HCT116 (cell line): ENCODE measurements at regions not wholly inside any gene's neighbourhood (a gene's known extent, or its start where the extent isn't known, plus 50 kb on each side); places are given as distances from the start of the nearest gene placed in this dataset.

ENCODE experiments used
- ATAC-seq: fragments of 200-7000 bp; cut with Tn5 transposase; 2 replicates; pipeline ENCODE4 v1.9.1; 2020; ENCODE audit warnings: mild to moderate bottlenecking, moderate library complexity
- BruUV-seq: library from RNA; stranded (reverse); fragments of 400-500 nt; replicated peaks from 2 replicates; lab custom pipeline; 2021; lab: Mats Ljungman, UMichigan
- CTCF ChIA-PET: fragments of 300-600 bp; sonication (Branson Sonifier 250); formaldehyde crosslinking; loops from one replicate; lab custom pipeline; 2021; ENCODE audit warnings: antibody characterized with exemption; lab: Charles Lee
- POLR2A ChIA-PET: fragments of 300-600, 350-600 bp; sonication (Branson Sonifier 250); formaldehyde crosslinking; loops from one replicate; lab custom pipeline; 2021; ENCODE audit warnings: antibody characterized with exemption; lab: Charles Lee
- RAD21 ChIA-PET, 2 experiments: fragments of 300-600 bp; sonication (Branson Sonifier 250); formaldehyde crosslinking; loops; one replicate each; lab custom pipeline; 2023; ENCODE audit warnings: low total read pairs in 2 of 2; ENCODE audit not compliant: uncharacterized antibody in 2 of 2, unreplicated experiment in 2 of 2, low non-redundant PET in 1 of 2; lab: Charles Lee
- DNase-seq: peaks from one replicate; pipeline ENCODE4 v3.0.0-alpha.2; 2010; ENCODE audit warnings: low read depth, low spot score
- H2AFZ ChIP-seq: fragments of 200-600 bp; shearing (Covaris generic), sonication (generic); 2 replicates; pipeline ENCODE4 v1.6.1; 2017; ENCODE audit warnings: low read depth, mixed run types, mixed read lengths, antibody characterized with exemption, low read length; ENCODE audit not compliant: poor library complexity, severe bottlenecking
- H3K27ac ChIP-seq: 2 replicates; pipeline ENCODE4 v1.5.1; 2012; ENCODE audit warnings: low read depth, low read length
- H3K27me3 ChIP-seq: fragments of 200-600 bp; sonication (generic); 2 replicates; pipeline ENCODE4 v1.6.1; 2016; ENCODE audit warnings: mixed run types, low read length, mixed read lengths; ENCODE audit not compliant: insufficient read depth
- H3K36me3 ChIP-seq, 2 experiments: fragments of 200-500 bp in 1 of 2; fragments of 200-600 bp in 1 of 2; sonication (Bioruptor generic) in 1 of 2; sonication (generic) in 1 of 2; 2 replicates each; pipeline versions ENCODE4 v1.5.1 to v1.6.1; 2014 to 2016; ENCODE audit warnings: low read length in 2 of 2, inconsistent platforms in 1 of 2, mixed read lengths in 1 of 2, mixed run types in 1 of 2; ENCODE audit not compliant: insufficient read depth in 2 of 2, control insufficient read depth in 1 of 2
- H3K4me1 ChIP-seq, 2 experiments: fragments of 200-600 bp in 1 of 2; sonication (generic) in 1 of 2; 2 replicates each; pipeline versions ENCODE4 v1.5.1 to v1.6.1; 2012 to 2017; ENCODE audit warnings: low read length in 2 of 2, inconsistent platforms in 1 of 2, mild to moderate bottlenecking in 1 of 2, mixed read lengths in 1 of 2, mixed run types in 1 of 2, moderate library complexity in 1 of 2; ENCODE audit not compliant: insufficient read depth in 2 of 2, control insufficient read depth in 1 of 2
- H3K4me2 ChIP-seq: fragments of 200-600 bp; sonication (generic); 2 replicates; pipeline ENCODE4 v1.6.1; 2017; ENCODE audit warnings: mixed run types, low read length, mixed read lengths
- H3K4me3 ChIP-seq, 2 experiments: fragments of 200-600 bp in 1 of 2; sonication (generic) in 1 of 2; replicated peaks in 1 of 2; 2 replicates each; pipeline ENCODE4 v1.5.1; 2011 to 2016; ENCODE audit warnings: low read length in 2 of 2, control low read depth in 1 of 2, low read depth in 1 of 2, mild to moderate bottlenecking in 1 of 2, mixed read lengths in 1 of 2, mixed run types in 1 of 2
- H3K79me2 ChIP-seq: fragments of 200-600 bp; sonication (generic); 2 replicates; pipeline ENCODE4 v1.6.1; 2017; ENCODE audit warnings: mild to moderate bottlenecking, mixed run types, low read length, moderate library complexity, mixed read lengths; ENCODE audit not compliant: insufficient read depth
- H3K9ac ChIP-seq: fragments of 200-600 bp; sonication (generic); 2 replicates; pipeline ENCODE4 v1.6.1; 2016; ENCODE audit warnings: low read length, mixed read lengths
- H3K9me2 ChIP-seq: fragments of 200-600 bp; sonication (generic), shearing (Covaris generic); 2 replicates; pipeline ENCODE4 v1.6.1; 2017; ENCODE audit warnings: mixed run types, mild to moderate bottlenecking, moderate library complexity; ENCODE audit not compliant: insufficient read depth
- H3K9me3 ChIP-seq, 2 experiments: fragments of 200-500 bp in 1 of 2; fragments of 200-600 bp in 1 of 2; sonication (Bioruptor generic) in 1 of 2; sonication (generic) in 1 of 2; 2 replicates each; pipeline ENCODE4 v1.6.1; 2014 to 2017; ENCODE audit warnings: low read length in 2 of 2, mixed read lengths in 2 of 2, inconsistent platforms in 1 of 2, low read depth in 1 of 2, mild to moderate bottlenecking in 1 of 2, mixed run types in 1 of 2, moderate library complexity in 1 of 2; ENCODE audit not compliant: control insufficient read depth in 1 of 2, insufficient read depth in 1 of 2
- H4K20me1 ChIP-seq: fragments of 200-600 bp; sonication (generic), shearing (Covaris generic); 2 replicates; pipeline ENCODE4 v1.6.1; 2017; ENCODE audit warnings: mixed run types, mild to moderate bottlenecking, moderate library complexity; ENCODE audit not compliant: insufficient read depth
- CBX3 ChIP-seq: IDR thresholded peaks from 2 replicates; pipeline ENCODE4 v1.6.1; 2012; ENCODE audit warnings: low read depth
- CEBPB ChIP-seq: IDR thresholded peaks from 2 replicates; pipeline ENCODE4 v1.6.1; 2012; ENCODE audit warnings: low read depth
- ELF1 ChIP-seq: IDR thresholded peaks from 2 replicates; pipeline ENCODE4 v1.6.1; 2012; ENCODE audit warnings: low read depth, borderline replicate concordance
- EZH2phosphoT487 ChIP-seq: fragments of 200-600 bp; IDR thresholded peaks from 2 replicates; pipeline ENCODE4 v1.6.1; 2018; ENCODE audit warnings: antibody characterized with exemption, borderline replicate concordance
- JUND ChIP-seq: IDR thresholded peaks from 2 replicates; pipeline ENCODE4 v1.6.1; 2012
- SP1 ChIP-seq: IDR thresholded peaks from 2 replicates; pipeline ENCODE4 v1.6.1; 2012; ENCODE audit warnings: low read depth
- YY1 ChIP-seq: IDR thresholded peaks from 2 replicates; pipeline ENCODE4 v1.6.1; 2011; ENCODE audit warnings: low read length, low read depth, moderate library complexity, mild to moderate bottlenecking; ENCODE audit not compliant: insufficient replicate concordance; ENCODE audit errors: extremely low read depth
- ZFX ChIP-seq: fragments of 450-650 bp; IDR thresholded peaks from 2 replicates; pipeline ENCODE4 v1.6.1; 2017
- intact Hi-C: fragments of 100-400 bp; cut with micrococcal nuclease; formaldehyde crosslinking; loops from 2 replicates; pipeline ENCODE4 v1.10.0; 2022
- TF ChIP-seq, protein P1 (sequence below): IDR thresholded peaks from 2 replicates; pipeline ENCODE4 v1.6.1; 2011; ENCODE audit warnings: mild to moderate bottlenecking, low read length, moderate library complexity; ENCODE audit not compliant: insufficient replicate concordance; ENCODE audit errors: extremely low read depth
- TF ChIP-seq, protein P2 (sequence below): IDR thresholded peaks from 2 replicates; pipeline ENCODE4 v1.6.1; 2012; ENCODE audit warnings: low read depth
- TF ChIP-seq, protein P3 (sequence below): IDR thresholded peaks from 2 replicates; pipeline ENCODE4 v1.6.1; 2012

DNA sequence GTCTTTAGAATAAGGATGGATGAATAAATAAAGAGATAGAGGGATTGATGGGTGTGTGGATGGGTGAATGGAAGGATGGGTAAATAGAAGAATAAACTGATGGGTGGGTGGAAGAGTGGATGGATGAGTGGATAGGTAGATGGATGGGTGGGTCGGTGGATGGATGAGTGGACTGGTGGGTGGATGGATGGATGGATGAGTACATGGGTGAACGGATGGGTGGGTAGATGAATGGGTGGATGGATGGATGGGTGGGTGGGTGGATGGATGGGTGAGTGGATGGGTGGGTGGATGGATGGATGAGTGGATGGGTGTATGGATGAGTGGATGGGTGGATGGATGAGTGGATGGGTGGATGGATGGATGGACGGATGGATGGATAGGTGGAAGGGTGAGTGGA, 65.7 kb upstream of the FOXC1 start:
- H3K9me3 ChIP-seq, result no peaks in the 10 kb centered on the region
- BruUV-seq, result no TSS peak
- no peaks in the 10 kb centered on the region for H4K20me1 ChIP-seq
- no peaks in the 10 kb centered on the region for H3K4me1 ChIP-seq
- no peaks in the 10 kb centered on the region for H3K79me2 ChIP-seq
- intact Hi-C loops, result no loop called here
- no peaks in the 10 kb centered on the region for H3K27me3 ChIP-seq
- TF ChIP-seq SP1 (no peak), CBX3 (no peak), ELF1 (no peak), YY1 (no peak), JUND (no peak), EZH2phosphoT487 (no peak), CEBPB (no peak), ZFX (no peak)
- TF ChIP-seq, protein P1, sequence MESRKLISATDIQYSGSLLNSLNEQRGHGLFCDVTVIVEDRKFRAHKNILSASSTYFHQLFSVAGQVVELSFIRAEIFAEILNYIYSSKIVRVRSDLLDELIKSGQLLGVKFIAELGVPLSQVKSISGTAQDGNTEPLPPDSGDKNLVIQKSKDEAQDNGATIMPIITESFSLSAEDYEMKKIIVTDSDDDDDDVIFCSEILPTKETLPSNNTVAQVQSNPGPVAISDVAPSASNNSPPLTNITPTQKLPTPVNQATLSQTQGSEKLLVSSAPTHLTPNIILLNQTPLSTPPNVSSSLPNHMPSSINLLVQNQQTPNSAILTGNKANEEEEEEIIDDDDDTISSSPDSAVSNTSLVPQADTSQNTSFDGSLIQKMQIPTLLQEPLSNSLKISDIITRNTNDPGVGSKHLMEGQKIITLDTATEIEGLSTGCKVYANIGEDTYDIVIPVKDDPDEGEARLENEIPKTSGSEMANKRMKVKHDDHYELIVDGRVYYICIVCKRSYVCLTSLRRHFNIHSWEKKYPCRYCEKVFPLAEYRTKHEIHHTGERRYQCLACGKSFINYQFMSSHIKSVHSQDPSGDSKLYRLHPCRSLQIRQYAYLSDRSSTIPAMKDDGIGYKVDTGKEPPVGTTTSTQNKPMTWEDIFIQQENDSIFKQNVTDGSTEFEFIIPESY, result no peak
- TF ChIP-seq, protein P2, sequence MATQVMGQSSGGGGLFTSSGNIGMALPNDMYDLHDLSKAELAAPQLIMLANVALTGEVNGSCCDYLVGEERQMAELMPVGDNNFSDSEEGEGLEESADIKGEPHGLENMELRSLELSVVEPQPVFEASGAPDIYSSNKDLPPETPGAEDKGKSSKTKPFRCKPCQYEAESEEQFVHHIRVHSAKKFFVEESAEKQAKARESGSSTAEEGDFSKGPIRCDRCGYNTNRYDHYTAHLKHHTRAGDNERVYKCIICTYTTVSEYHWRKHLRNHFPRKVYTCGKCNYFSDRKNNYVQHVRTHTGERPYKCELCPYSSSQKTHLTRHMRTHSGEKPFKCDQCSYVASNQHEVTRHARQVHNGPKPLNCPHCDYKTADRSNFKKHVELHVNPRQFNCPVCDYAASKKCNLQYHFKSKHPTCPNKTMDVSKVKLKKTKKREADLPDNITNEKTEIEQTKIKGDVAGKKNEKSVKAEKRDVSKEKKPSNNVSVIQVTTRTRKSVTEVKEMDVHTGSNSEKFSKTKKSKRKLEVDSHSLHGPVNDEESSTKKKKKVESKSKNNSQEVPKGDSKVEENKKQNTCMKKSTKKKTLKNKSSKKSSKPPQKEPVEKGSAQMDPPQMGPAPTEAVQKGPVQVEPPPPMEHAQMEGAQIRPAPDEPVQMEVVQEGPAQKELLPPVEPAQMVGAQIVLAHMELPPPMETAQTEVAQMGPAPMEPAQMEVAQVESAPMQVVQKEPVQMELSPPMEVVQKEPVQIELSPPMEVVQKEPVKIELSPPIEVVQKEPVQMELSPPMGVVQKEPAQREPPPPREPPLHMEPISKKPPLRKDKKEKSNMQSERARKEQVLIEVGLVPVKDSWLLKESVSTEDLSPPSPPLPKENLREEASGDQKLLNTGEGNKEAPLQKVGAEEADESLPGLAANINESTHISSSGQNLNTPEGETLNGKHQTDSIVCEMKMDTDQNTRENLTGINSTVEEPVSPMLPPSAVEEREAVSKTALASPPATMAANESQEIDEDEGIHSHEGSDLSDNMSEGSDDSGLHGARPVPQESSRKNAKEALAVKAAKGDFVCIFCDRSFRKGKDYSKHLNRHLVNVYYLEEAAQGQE, result no peak
- TF ChIP-seq, protein P3, sequence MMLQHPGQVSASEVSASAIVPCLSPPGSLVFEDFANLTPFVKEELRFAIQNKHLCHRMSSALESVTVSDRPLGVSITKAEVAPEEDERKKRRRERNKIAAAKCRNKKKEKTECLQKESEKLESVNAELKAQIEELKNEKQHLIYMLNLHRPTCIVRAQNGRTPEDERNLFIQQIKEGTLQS, result no peak
- no peak overlapping the region for H3K9ac ChIP-seq
- H3K36me3 ChIP-seq, result no peaks in the 10 kb centered on the region
- no peak overlapping the region for H2AFZ ChIP-seq
- no peak overlapping the region for H3K27ac ChIP-seq
- ChIA-PET POLR2A (no interaction called here), CTCF (no interaction called here), RAD21 (no interaction called here)
- ATAC-seq (no peak), DNase-seq (no peak)
- H3K4me3 ChIP-seq, result no peak overlapping the region
- H3K4me2 ChIP-seq, result no peak overlapping the region
- H3K9me2 ChIP-seq, result no peaks in the 10 kb centered on the region
